Esophagus squamous epithelium (tissue), 5 donors: ENCODE measurements at regions not wholly inside any gene's neighbourhood (a gene's known extent, or its start where the extent isn't known, plus 50 kb on each side); places are given as distances from the start of the nearest gene placed in this dataset.

Source experiments
- DNase-seq: peaks from one replicate; lab custom pipeline; 2025; lab: John Stamatoyannopoulos, UW
- H3K27ac ChIP-seq, 4 donors: fragments of 200-600 bp; sonication (generic); one replicate each; pipeline ENCODE4 v1.5.1; 2016 to 2019; ENCODE audit warnings: mild to moderate bottlenecking in 1 of 4
- H3K27me3 ChIP-seq, 4 donors: fragments of 200-600 bp; sonication (generic); 1 replicate in 3 of 4; 2 replicates in 1 of 4; pipeline versions ENCODE4 v1.5.1 to v1.6.0; 2017 to 2021; ENCODE audit warnings: antibody characterized with exemption in 1 of 4
- H3K36me3 ChIP-seq, 3 donors: fragments of 200-600 bp; sonication (generic); one replicate each; pipeline ENCODE4 v1.5.1; 2016 to 2019
- H3K4me1 ChIP-seq, 3 donors: fragments of 200-600 bp; sonication (generic); one replicate each; pipeline ENCODE4 v1.5.1; 2017 to 2019
- H3K4me3 ChIP-seq, 4 donors: fragments of 200-600 bp; sonication (generic); 1 replicate in 3 of 4; 2 replicates in 1 of 4; pipeline ENCODE4 v1.5.1; 2016 to 2019; ENCODE audit warnings: mild to moderate bottlenecking in 2 of 4, moderate library complexity in 1 of 4
- H3K9me3 ChIP-seq, 3 donors: fragments of 200-600 bp; sonication (generic); one replicate each; pipeline ENCODE4 v1.5.1; 2016 to 2019
- CTCF ChIP-seq, 6 experiments: fragments of 450-650 bp in 4 of 6; fragments of 200-600 bp in 2 of 6; sonication (generic) in 2 of 6; IDR thresholded peaks; one replicate each; pipeline ENCODE4 v1.5.1; 2016 to 2019; ENCODE audit warnings: antibody characterized with exemption in 6 of 6, mild to moderate bottlenecking in 4 of 6, moderate library complexity in 4 of 6
- POLR2A ChIP-seq, 4 donors: fragments of 450-650 bp; IDR thresholded peaks; one replicate each; pipeline ENCODE4 v1.6.1; 2017; ENCODE audit warnings: antibody characterized with exemption in 4 of 4, mild to moderate bottlenecking in 4 of 4, moderate library complexity in 3 of 4
- WGBS, 2 donors: methylation state at CpG; one replicate each; pipeline ENCODE4 v1.1.5; 2018; 5-methylcytosine and 5-hydroxymethylcytosine counted together
- intact Hi-C: fragments of 100-400 bp; cut with DNase I; formaldehyde crosslinking; loops from one replicate; pipeline ENCODE4 v1.15.0; 2022
- donor health status: DM: yes; HTN: yes; CAD: no.

GRCh38 chr12:41784957-41785356 lies 359.7 kb downstream of the GXYLT1 start:
- no peak overlapping the region for H3K27ac ChIP-seq
- no peak for TF ChIP-seq CTCF (IDR thresholded peaks at IDR 0.05)
- TF ChIP-seq POLR2A (IDR thresholded peaks at IDR 0.05): no peak
- DNase-seq: no peak
- intact Hi-C loops: no loop called here
- no peaks in the 10 kb centered on the region for H3K36me3 ChIP-seq
- no peaks in the 10 kb centered on the region for H3K27me3 ChIP-seq
- no peak overlapping the region for H3K4me3 ChIP-seq
- no peaks in the 10 kb centered on the region for H3K9me3 ChIP-seq
- H3K4me1 ChIP-seq: no peaks in the 10 kb centered on the region
- 68 to 73% methylated on average over 2 of the region's 2 CpGs for WGBS, 2 donors

GRCh38 chr12:41778934-41779333 lies 365.7 kb downstream of the GXYLT1 start:
- Histone ChIP-seq H3K4me3 (no peak overlapping the region), H3K4me1 (no peaks in the 10 kb centered on the region), H3K9me3 (no peaks in the 10 kb centered on the region), H3K27ac (no peak overlapping the region), H3K27me3 (no peaks in the 10 kb centered on the region), H3K36me3 (no peaks in the 10 kb centered on the region)
- no peak for DNase-seq
- TF ChIP-seq CTCF (IDR thresholded peaks at IDR 0.05): no peak
- no peak for TF ChIP-seq POLR2A (IDR thresholded peaks at IDR 0.05)
- WGBS, 2 donors: 67 to 79% methylated on average over 2 of the region's 2 CpGs
- intact Hi-C loops: no loop called here

GRCh38 chr12:41777064-41777790 lies 367.4 kb downstream of the GXYLT1 start:
- H3K4me3 ChIP-seq: no peak overlapping the region
- H3K27me3 ChIP-seq: no peaks in the 10 kb centered on the region
- intact Hi-C loops: no loop called here
- H3K36me3 ChIP-seq: no peaks in the 10 kb centered on the region
- WGBS, 2 donors: 64 to 79% methylated on average over 9 of the region's 9 CpGs
- no peak for TF ChIP-seq POLR2A (IDR thresholded peaks at IDR 0.05)
- TF ChIP-seq CTCF (IDR thresholded peaks at IDR 0.05): no peak
- no peaks in the 10 kb centered on the region for H3K9me3 ChIP-seq
- H3K4me1 ChIP-seq: no peaks in the 10 kb centered on the region
- H3K27ac ChIP-seq: no peak overlapping the region
- no peak for DNase-seq

DNA sequence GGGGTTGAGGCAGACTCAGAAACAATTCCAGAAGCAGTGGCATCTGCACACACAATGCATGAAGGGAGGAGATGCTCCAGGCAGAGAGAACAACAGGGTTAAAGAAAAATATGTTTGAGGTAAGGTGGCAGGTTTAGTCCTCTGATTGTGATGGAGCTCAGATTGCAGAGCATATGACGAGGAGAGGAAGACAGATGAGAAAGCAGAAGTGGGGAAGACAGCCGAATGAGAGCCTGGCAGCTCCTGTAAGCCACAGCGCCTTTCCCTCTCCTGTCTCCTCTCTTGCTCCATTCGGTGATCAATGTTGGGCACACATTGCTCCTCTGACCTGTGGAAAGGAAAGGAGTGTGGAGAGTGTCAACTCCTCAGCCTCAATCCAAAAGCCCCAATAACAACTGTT lies 372.2 kb downstream of the GXYLT1 start:
- no peak for DNase-seq
- TF ChIP-seq CTCF (IDR thresholded peaks at IDR 0.05): no peak
- TF ChIP-seq POLR2A (IDR thresholded peaks at IDR 0.05): no peak
- Histone ChIP-seq H3K4me3 (no peak overlapping the region), H3K27me3 (no peaks in the 10 kb centered on the region), H3K27ac (no peak overlapping the region), H3K4me1 (no peaks in the 10 kb centered on the region), H3K9me3 (no peaks in the 10 kb centered on the region), H3K36me3 (no peaks in the 10 kb centered on the region)
- intact Hi-C loops: no loop called here
- 61 to 75% methylated on average over 4 of the region's 4 CpGs for WGBS, 2 donors

GRCh38 chr12:41769810-41770209 lies 374.9 kb downstream of the GXYLT1 start:
- no peaks in the 10 kb centered on the region for H3K4me1 ChIP-seq
- H3K9me3 ChIP-seq: no peaks in the 10 kb centered on the region
- WGBS, 2 donors: 39 to 50% methylated on average over 1 of the region's 1 CpG
- H3K27me3 ChIP-seq: no peaks in the 10 kb centered on the region
- H3K27ac ChIP-seq: no peak overlapping the region
- H3K36me3 ChIP-seq: no peaks in the 10 kb centered on the region
- no peak overlapping the region for H3K4me3 ChIP-seq
- no peak for DNase-seq
- no peak for TF ChIP-seq CTCF (IDR thresholded peaks at IDR 0.05)
- no peak for TF ChIP-seq POLR2A (IDR thresholded peaks at IDR 0.05)
- intact Hi-C loops: no loop called here
